SK-N-MC (cell line): ENCODE measurements at regions not wholly inside any gene's neighbourhood (a gene's known extent, or its start where the extent isn't known, plus 50 kb on each side); places are given as distances from the start of the nearest gene placed in this dataset.

Experiments used
- EZH2 ChIP-seq: fragments of 200-600 bp; sonication (generic); IDR thresholded peaks from one replicate; pipeline ENCODE4 v1.6.1; 2017; ENCODE audit warnings: antibody characterized with exemption
- POLR2AphosphoS5 ChIP-seq: IDR thresholded peaks from 2 replicates; pipeline ENCODE4 v1.6.1; 2012; ENCODE audit warnings: mild to moderate bottlenecking, low read depth, low read length, borderline replicate concordance

DNA sequence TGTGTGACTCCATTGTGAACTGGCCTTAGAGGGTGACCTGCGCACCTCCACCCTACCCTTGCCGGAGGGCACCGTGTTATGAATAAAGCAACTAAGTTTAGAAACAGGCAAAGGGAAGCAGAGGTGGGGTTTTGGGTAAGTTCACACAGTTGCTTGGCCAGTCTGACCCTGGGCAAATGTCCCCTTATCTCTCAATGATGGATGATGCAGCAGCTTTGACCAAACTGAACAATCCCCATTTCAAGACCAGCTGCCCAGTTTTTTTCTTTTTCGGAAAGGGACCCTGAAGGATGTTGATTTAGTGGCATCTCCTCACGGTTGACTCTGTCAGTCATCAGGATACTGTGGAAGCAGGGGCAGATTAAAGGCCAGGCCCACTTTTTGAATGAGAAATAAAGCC, 68.7 kb upstream of the PRDM1 start:
- TF ChIP-seq EZH2 (no peak), POLR2AphosphoS5 (no peak)
